22Rv1 (cell line): ENCODE measurements at regions not wholly inside any gene's neighbourhood (a gene's known extent, or its start where the extent isn't known, plus 50 kb on each side); places are given as distances from the start of the nearest gene placed in this dataset.

ENCODE experiments used
- H3K27ac ChIP-seq: fragments of 450-650 bp; 2 replicates; pipeline ENCODE4 v1.5.1; 2017
- ZFX ChIP-seq: fragments of 450-650 bp; IDR thresholded peaks from 2 replicates; pipeline ENCODE4 v1.6.1; 2017; ENCODE audit warnings: antibody characterized with exemption, borderline replicate concordance
- TF ChIP-seq, protein P1 (sequence below): fragments of 450-650 bp; IDR thresholded peaks from 2 replicates; pipeline ENCODE4 v1.5.1; 2017; ENCODE audit warnings: mild to moderate bottlenecking

DNA sequence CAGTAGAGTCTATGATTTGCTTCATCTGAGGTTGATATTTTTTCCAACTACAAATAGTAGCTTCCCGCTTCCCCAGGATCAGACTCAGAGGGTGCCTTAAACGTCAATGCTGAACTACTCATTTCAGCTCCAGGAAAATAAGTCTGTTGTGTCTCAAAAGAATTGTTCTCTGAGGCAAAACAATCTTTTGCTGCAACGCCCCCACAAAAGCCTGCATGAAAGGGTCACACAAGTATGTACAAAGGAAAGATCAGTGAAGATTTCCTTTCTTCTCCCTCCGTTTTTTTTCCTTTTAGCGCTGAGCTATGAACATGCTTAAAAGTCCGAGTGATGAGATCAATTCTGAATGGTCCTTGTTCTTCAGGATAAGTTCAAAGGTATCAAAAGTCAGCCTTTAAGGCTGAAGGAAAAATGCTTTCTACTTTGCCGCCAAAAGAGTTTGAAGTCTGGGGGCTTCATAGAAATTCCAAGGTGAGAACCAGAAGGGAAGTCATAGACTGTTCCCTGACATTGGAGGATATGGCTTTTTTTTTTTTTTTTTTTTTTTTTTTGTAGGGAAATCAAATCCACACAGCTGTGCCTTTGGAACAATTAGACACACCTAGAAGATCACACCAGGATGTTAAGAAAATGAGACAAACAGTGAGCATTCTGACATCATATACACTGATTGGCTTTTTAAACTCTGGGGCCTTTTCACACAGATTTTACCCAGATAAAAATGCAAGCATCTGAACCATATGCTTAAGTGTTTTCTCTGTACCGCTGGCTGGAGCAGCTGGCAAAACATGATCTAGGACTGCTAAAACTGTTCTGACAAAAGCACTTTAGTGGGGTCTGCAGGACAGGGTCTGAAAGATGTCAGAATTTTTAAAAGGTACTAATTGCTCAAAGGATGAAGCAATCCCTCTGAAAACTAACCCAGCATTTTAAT, 329.3 kb downstream of the ENC1 start:
- no peak overlapping the region for H3K27ac ChIP-seq
- TF ChIP-seq, protein P1, sequence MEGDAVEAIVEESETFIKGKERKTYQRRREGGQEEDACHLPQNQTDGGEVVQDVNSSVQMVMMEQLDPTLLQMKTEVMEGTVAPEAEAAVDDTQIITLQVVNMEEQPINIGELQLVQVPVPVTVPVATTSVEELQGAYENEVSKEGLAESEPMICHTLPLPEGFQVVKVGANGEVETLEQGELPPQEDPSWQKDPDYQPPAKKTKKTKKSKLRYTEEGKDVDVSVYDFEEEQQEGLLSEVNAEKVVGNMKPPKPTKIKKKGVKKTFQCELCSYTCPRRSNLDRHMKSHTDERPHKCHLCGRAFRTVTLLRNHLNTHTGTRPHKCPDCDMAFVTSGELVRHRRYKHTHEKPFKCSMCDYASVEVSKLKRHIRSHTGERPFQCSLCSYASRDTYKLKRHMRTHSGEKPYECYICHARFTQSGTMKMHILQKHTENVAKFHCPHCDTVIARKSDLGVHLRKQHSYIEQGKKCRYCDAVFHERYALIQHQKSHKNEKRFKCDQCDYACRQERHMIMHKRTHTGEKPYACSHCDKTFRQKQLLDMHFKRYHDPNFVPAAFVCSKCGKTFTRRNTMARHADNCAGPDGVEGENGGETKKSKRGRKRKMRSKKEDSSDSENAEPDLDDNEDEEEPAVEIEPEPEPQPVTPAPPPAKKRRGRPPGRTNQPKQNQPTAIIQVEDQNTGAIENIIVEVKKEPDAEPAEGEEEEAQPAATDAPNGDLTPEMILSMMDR: no peak
- no peak for TF ChIP-seq ZFX

DNA sequence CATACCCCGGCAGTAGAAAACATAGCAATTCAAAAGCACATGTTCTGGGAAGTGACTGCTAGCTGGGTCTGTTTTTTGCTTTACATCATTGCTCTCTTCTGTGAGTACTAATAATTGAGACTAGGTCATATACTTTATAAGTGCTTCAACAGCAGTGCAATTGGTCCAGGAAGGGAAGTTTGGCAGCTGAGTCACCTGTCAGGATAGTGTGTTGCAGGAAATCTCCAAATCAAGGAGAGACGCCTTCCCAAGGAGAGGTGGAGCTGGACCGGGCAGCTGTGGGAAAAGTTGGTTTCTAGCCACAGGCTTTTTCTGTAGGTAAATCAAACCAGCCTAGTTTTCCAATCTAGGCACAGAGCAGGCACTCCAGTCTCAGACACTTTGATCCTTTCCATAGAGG, 330.1 kb downstream of the ENC1 start:
- no peak overlapping the region for H3K27ac ChIP-seq
- TF ChIP-seq ZFX: no peak
- TF ChIP-seq, protein P1: no peak

DNA sequence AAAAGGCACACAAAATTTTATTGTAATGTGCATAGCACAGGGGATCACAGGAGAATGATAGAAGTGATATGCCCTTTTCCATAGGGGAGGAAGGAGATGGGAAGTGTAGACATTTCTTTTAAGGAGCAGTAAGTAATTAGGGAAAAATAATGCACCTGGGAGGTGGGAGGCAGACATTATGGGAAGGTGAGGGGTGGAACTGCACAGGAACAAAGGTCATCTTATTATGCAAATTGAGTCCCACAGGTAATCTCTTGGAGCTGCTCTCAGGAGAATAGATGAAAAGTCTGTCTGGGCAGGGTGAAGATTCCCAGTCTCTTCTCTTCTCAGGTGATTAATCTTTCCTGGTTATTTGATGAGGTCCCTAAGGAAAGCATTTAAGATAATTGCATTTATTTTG, 331.5 kb downstream of the ENC1 start:
- H3K27ac ChIP-seq: no peak overlapping the region
- TF ChIP-seq, protein P1: no peak
- no peak for TF ChIP-seq ZFX

DNA sequence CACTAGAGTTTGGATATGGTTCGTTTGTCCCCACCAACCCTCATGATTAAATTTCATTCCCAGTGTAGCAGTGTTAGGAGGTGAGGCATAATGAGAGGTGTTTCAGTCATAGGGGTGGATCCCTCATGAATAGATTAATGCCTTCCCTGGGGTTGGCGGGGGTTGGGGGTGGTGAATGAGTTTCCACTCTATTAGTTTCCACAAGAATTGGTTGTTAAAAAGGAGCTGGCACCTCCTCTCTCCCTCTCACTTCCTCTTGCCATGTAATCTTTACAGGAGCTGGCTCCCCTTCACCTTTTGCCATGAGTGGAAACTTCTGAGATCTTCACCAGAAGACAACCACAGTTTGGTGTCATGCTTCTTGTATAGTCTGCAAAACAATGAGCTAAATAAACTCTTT, 333.7 kb downstream of the ENC1 start:
- no peak for TF ChIP-seq ZFX
- TF ChIP-seq, protein P1: no peak
- H3K27ac ChIP-seq: no peak overlapping the region

DNA sequence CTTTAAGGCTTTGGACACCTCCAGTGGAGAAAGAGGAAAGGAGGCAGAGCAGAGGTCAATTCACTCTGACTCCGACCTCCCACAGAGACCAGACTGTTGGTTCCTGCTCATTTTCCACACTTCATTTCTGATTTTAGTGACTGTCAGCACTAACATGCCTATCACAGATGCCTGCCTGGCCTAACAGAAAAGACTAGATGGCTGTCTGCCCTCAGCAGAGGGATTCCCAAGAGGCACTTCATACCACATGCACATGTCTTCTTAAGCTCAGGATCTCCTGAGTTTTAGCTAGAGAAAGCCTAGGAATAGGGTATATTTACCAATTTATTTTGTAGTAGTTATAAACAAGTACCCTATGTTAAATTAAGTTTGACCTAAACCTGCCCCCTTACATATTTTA, 336.0 kb downstream of the ENC1 start:
- H3K27ac ChIP-seq: no peak overlapping the region
- TF ChIP-seq, protein P1: no peak
- TF ChIP-seq ZFX: no peak

DNA sequence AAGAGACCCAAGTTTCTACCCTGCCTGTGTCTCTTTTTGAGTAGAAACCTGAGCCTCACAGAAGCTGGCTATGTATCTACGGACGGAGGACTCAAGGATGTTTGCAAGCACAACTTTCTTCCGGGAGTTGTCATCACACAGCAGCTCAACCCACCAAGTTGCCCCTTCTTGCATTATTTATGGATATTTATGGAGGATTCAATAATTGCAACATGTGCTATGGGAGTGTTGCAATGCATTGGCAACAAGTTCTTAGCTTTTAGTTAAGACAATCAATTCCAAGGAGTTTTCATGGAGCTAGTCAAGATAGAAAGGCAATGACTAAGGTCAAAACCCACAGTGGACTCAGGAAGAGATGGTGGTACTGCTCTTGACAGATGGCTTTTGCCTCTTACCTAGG, 336.9 kb downstream of the ENC1 start:
- no peak overlapping the region for H3K27ac ChIP-seq
- no peak for TF ChIP-seq ZFX
- TF ChIP-seq, protein P1: no peak

DNA sequence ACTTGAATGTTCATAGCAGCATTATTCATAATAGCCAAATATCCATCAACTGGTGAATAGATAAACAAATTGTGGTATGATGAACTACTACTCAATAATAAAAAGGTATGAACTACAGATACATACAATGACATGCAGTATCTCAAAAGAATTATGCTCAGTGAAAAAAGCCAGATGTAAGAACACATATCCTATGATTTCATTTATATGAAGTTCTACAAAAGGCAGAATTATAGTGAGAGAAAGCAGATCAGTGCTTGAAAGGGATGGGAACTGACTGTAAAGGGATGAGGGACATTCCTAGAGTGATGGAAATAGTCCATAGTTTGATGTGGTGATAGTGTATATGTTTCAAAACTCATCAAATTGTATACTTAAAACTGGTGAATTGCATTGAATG, 339.0 kb downstream of the ENC1 start:
- TF ChIP-seq ZFX: no peak
- H3K27ac ChIP-seq: no peak overlapping the region
